Endodermal cell (in vitro differentiated cells): ENCODE measurements at regions not wholly inside any gene's neighbourhood (a gene's known extent, or its start where the extent isn't known, plus 50 kb on each side); places are given as distances from the start of the nearest gene placed in this dataset.
"Not testable (repeated sequence)": the region's sequence is repeated elsewhere in the genome, so short reads cannot be mapped to it uniquely, and the experiment has no call there.

Experiments
- DNase-seq: peaks from one replicate; pipeline ENCODE4 v3.0.0-alpha.2; 2017
- H3K27ac ChIP-seq: 2 replicates; pipeline ENCODE4 v1.5.1; 2013; ENCODE audit warnings: mild to moderate bottlenecking, low read depth, low read length, moderate library complexity
- H3K27me3 ChIP-seq: 2 replicates; pipeline ENCODE4 v1.6.1; 2013; ENCODE audit warnings: mild to moderate bottlenecking, low read length, moderate library complexity; ENCODE audit not compliant: insufficient read depth, control insufficient read depth, poor library complexity, severe bottlenecking
- H3K36me3 ChIP-seq: 2 replicates; pipeline ENCODE4 v1.7.0; 2013; ENCODE audit warnings: mild to moderate bottlenecking, low read length, moderate library complexity; ENCODE audit not compliant: control insufficient read depth, insufficient read depth
- H3K4me1 ChIP-seq: one replicate; pipeline ENCODE4 v1.7.0; 2013; ENCODE audit warnings: low read length; ENCODE audit not compliant: control insufficient read depth, insufficient read depth
- H3K4me3 ChIP-seq: 2 replicates; pipeline ENCODE4 v1.5.1; 2013; ENCODE audit warnings: mild to moderate bottlenecking, low read length, moderate library complexity
- H3K9ac ChIP-seq: 2 replicates; pipeline ENCODE4 v1.6.1; 2013; ENCODE audit warnings: mild to moderate bottlenecking, low read length, moderate library complexity; ENCODE audit not compliant: poor library complexity, severe bottlenecking; ENCODE audit errors: extremely low read depth
- H3K9me3 ChIP-seq: 2 replicates; pipeline ENCODE4 v1.6.1; 2013; ENCODE audit warnings: mild to moderate bottlenecking, low read length, moderate library complexity; ENCODE audit not compliant: control insufficient read depth
- H3K27ac Mint-ChIP-seq: 2 replicates; pipeline ENCODE4 v1.8.0; 2020; ENCODE audit warnings: mixed read lengths
- H3K27me3 Mint-ChIP-seq: 2 replicates; pipeline ENCODE4 v1.8.0; 2021; ENCODE audit warnings: mild to moderate bottlenecking, mixed read lengths; ENCODE audit not compliant: insufficient read depth
- H3K36me3 Mint-ChIP-seq: 2 replicates; pipeline ENCODE4 v1.8.0; 2020; ENCODE audit warnings: low read depth, mixed read lengths
- H3K4me1 Mint-ChIP-seq: 2 replicates; pipeline ENCODE4 v1.8.0; 2020; ENCODE audit warnings: mixed read lengths
- H3K4me3 Mint-ChIP-seq: 2 replicates; pipeline ENCODE4 v1.8.0; 2020; ENCODE audit warnings: mild to moderate bottlenecking, moderate library complexity, mixed read lengths
- H3K9me3 Mint-ChIP-seq: 2 replicates; pipeline ENCODE4 v1.8.0; 2020; ENCODE audit warnings: mild to moderate bottlenecking, mixed read lengths
- WGBS, 2 experiments: methylation state at CpG; one replicate each; pipeline versions ENCODE4 v1.1.5 to v1.1.7; 2013; ENCODE audit warnings: missing lambda C conversion rate in 2 of 2, mixed read lengths in 1 of 2; ENCODE audit not compliant: insufficient coverage in 1 of 2, insufficient read length in 1 of 2; 5-methylcytosine and 5-hydroxymethylcytosine counted together
- TF ChIP-seq, protein P1 (sequence below): fragments of 200-600 bp; sonication (generic); conservative IDR thresholded peaks from 2 replicates; pipeline ENCODE4 v1.5.0; 2021; ENCODE audit warnings: antibody characterized with exemption, mild to moderate bottlenecking

- no peaks in the 10 kb centered on the region for H3K27me3 Mint-ChIP-seq
- 91% methylated on average over 4 to 6 of the region's 6 CpGs for WGBS, 2 experiments
- no peaks in the 10 kb centered on the region for H3K36me3 ChIP-seq
Measured at GRCh38 chr4:84312426-84313012, 186.6 kb downstream of the NKX6-1 start.

DNA sequence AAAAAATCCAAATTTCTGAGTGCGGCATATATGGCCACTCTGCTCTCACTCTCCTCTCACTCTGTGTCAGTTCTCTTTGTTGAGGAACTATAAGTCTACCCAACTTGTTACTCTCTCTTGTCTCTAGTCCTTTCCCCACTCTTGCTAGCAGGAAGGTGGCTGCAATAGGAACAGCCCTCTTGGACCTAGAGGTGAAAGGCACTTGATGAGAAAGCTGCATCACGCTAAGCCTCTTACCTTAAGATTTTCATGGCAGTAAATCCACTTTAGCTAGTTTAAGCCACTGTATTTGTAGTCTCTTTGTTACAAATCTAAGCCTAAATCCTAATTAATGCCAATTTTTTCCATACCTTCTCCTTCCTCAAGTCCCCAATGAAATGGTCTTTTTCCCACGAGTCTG, 189.9 kb downstream of the NKX6-1 start:
- no peaks in the 10 kb centered on the region for H3K27me3 Mint-ChIP-seq
- no peaks in the 10 kb centered on the region for H3K9me3 ChIP-seq

More at GRCh38 chr4:84312426-84313012, 186.6 kb downstream of the NKX6-1 start:
- no peak overlapping the region for H3K27ac Mint-ChIP-seq
- H3K4me3 ChIP-seq: no peak overlapping the region
- no peaks in the 10 kb centered on the region for H3K27me3 ChIP-seq
- H3K9me3 Mint-ChIP-seq: no peaks in the 10 kb centered on the region
- no peak for DNase-seq
- H3K9ac ChIP-seq: no peak overlapping the region
- no peak overlapping the region for H3K4me3 Mint-ChIP-seq
- TF ChIP-seq, protein P1, sequence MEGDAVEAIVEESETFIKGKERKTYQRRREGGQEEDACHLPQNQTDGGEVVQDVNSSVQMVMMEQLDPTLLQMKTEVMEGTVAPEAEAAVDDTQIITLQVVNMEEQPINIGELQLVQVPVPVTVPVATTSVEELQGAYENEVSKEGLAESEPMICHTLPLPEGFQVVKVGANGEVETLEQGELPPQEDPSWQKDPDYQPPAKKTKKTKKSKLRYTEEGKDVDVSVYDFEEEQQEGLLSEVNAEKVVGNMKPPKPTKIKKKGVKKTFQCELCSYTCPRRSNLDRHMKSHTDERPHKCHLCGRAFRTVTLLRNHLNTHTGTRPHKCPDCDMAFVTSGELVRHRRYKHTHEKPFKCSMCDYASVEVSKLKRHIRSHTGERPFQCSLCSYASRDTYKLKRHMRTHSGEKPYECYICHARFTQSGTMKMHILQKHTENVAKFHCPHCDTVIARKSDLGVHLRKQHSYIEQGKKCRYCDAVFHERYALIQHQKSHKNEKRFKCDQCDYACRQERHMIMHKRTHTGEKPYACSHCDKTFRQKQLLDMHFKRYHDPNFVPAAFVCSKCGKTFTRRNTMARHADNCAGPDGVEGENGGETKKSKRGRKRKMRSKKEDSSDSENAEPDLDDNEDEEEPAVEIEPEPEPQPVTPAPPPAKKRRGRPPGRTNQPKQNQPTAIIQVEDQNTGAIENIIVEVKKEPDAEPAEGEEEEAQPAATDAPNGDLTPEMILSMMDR: no peak
- no peak overlapping the region for H3K27ac ChIP-seq
- no peaks in the 10 kb centered on the region for H3K4me1 ChIP-seq
- H3K4me1 Mint-ChIP-seq: no peaks in the 10 kb centered on the region
- H3K36me3 Mint-ChIP-seq: no peaks in the 10 kb centered on the region
- H3K9me3 ChIP-seq: no peaks in the 10 kb centered on the region

GRCh38 chr4:84298719-84299254, 200.3 kb downstream of the NKX6-1 start:
- not testable (repeated sequence) for DNase-seq, H3K36me3 ChIP-seq, H3K27me3 ChIP-seq, H3K27me3 Mint-ChIP-seq, H3K27ac ChIP-seq, H3K4me1 ChIP-seq, H3K4me1 Mint-ChIP-seq, H3K4me3 ChIP-seq, H3K36me3 Mint-ChIP-seq, H3K9me3 ChIP-seq, H3K9ac ChIP-seq
- peak overlapping the region; percentile 57 for H3K4me3 Mint-ChIP-seq
- peak overlapping the region; percentile 90 for H3K27ac Mint-ChIP-seq
- WGBS, 2 experiments: 80 to 86% methylated on average over 10 to 24 of the region's 27 CpGs
- peaks cover 15% of the 10 kb centered on the region for H3K9me3 Mint-ChIP-seq

More for the DNA sequence above, 189.9 kb downstream of the NKX6-1 start:
- Histone ChIP-seq H3K4me3 (no peak overlapping the region), H3K36me3 (no peaks in the 10 kb centered on the region), H3K27ac (no peak overlapping the region), H3K9ac (no peak overlapping the region), H3K27me3 (no peaks in the 10 kb centered on the region), H3K4me1 (no peaks in the 10 kb centered on the region)
- Mint-ChIP-seq H3K9me3 (peaks cover 2% of the 10 kb centered on the region), H3K27ac (no peak overlapping the region), H3K4me3 (no peak overlapping the region), H3K4me1 (no peaks in the 10 kb centered on the region), H3K36me3 (no peaks in the 10 kb centered on the region)
- 91 to 92% methylated on average over 3 of the region's 3 CpGs for WGBS, 2 experiments
- TF ChIP-seq, protein P1: no peak
- DNase-seq: no peak
